HPDE6-E6E7 (cell line): ENCODE measurements at regions not wholly inside any gene's neighbourhood (a gene's known extent, or its start where the extent isn't known, plus 50 kb on each side); places are given as distances from the start of the nearest gene placed in this dataset.

ENCODE experiments used
- DNase-seq: peaks from one replicate; pipeline ENCODE4 v3.0.0; 2011; ENCODE audit warnings: missing footprints; ENCODE audit errors: extremely low spot score

DNA sequence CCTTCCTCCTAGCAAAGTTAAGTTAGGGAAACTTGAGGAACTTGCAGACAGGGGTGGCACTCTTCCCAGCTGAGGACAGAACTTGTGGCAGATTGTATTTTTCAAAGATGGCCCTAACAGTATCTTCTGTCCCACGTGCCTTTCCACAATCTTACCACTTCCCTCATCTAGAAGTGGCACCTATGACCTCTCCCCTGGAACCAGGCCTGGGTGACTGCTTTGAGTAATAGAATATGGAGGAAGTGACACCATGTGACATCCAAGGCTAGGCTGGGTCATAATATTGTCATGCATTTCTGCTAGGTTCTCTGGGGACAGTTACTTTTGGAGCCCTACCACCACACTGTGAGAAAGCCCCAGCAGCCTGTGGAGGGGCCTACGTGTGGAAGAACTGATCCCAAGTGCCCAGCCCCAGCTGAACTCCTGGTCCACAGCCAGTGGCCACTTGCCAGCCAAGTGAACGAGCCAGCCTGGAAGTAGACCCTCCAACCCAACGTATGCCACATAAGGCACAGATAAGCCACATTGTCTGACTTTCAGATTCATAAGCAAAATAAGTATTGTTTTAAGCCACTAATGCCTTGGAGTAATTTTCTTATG lies 193.7 kb downstream of the PTPN20 start:
- DNase-seq, result no peak

DNA sequence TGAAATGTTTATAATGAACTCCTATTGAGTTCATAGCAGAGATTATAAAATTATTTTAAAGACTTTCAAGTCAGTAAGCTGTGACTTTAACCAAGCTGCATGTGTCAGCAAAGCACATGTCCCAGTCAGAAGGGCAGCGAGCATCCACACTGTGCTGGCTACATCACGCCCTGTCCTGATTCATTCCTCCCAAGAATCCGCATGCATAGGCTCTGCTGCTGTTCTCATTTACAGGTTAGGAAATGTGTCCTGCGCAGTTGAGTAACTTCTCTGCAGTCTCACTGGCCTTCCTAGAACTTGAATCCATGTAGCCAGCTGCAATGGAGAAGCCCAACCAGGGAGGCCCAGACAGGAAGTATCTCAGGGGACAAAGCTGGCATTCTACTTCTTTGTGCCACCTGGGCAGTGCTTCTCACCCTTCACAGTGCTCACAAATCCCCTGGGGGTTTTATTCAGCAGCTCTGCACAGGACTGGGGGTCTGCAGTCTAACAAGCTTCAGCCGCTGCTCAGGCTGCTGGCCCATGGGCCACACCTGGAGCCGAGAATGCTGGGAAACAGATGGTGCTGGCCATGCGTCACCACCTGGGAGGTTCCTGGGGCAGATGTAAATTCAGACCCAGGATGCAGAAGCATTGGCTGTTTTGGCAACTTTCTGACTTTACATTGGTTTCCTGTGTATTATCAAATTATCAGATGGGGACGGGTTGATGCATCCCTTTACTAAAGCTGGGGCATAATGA lies 192.8 kb upstream of the GDF10 start:
- DNase-seq, result no peak

DNA sequence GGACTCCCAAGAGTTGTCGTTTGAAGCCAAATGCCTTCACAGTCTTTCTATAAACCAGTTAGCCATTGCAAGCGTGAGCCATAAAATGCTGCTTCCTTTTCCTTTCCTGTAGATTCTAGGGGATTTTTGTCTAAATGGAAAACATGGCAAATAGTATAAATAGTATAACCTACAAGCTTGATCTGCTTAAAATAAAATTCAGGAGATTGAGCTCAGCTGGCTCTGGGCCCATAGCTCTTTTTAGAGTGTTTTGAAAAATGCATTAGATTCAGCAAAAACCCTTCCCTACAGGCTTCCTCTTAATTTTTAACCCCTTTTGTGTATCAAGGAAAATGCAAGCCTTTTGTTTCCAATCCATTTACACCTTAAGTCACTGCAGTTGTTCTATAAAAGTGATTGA lies 190.1 kb upstream of the GDF10 start:
- DNase-seq, result no peak

DNA sequence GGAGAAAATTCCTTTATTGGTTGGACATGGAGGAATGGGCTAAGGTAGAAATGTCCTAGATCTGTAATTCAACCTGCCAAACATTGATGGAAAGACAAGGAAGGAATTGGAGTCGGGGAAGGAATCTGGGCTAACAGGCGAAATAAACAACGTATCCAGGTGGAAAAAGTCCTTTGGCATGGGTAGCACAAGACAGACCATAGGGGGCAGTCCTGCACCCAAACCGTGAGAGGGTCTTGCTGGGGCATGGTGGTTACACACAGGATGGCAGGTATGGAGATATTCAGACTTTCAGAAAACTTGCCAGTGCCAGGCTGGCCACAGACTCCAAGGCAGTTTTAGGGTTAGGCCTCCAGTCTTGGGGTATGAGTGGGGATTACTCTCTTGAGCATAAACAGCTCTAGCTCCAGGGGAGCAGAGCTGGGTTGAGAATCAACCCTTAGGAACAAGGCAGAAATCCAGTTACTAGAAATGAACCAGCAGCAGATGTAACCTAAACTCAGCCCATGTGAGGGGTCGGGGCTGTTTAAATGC lies 188.6 kb upstream of the GDF10 start:
- DNase-seq, result no peak

DNA sequence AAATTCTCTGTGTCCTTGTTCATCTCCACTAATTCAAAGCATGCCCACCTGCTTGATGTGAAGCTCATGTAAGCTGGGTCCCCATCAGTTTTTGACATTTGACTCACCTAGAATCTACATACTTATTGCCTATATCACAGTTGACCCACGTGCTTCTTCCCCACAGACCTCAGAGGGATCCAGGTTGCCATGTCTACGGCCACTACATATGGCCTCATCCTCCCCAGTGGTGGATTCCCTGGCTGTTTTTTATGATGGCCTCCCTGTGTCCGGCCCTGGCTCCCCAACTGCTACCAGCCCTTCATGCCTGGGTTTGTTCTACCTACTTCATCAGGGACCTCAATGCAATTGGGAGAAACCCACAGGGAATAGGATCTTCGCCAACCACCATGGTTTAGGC lies 187.4 kb upstream of the GDF10 start:
- DNase-seq, result no peak

DNA sequence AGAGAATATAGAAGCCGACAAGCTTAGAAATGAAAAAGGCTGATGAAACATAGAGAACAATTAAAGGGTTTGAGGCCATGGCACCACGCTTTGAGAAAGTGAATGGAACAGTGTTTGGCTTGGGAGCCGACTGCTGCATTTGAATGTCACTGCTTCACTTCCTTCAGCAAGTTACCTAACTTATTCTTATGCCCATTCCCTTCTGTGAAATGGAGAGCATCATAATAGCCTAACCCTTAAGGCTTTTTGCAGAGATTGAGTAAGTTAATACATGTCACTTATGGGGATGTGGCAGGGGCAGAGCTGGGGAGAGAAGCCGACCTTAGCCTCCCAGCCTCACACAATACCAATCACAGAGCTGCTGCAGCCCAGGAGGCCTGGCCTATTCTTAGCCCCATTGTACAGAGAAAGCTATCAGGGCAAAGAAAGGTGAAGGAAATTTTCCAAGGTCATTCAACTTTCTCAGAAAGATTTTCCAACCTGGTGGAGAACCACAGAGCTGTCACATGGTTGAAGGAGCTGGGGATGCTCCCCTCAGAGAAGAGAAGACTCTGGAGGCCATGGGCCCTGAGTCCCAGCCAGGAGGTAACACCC lies 186.0 kb upstream of the GDF10 start:
- no peak for DNase-seq

DNA sequence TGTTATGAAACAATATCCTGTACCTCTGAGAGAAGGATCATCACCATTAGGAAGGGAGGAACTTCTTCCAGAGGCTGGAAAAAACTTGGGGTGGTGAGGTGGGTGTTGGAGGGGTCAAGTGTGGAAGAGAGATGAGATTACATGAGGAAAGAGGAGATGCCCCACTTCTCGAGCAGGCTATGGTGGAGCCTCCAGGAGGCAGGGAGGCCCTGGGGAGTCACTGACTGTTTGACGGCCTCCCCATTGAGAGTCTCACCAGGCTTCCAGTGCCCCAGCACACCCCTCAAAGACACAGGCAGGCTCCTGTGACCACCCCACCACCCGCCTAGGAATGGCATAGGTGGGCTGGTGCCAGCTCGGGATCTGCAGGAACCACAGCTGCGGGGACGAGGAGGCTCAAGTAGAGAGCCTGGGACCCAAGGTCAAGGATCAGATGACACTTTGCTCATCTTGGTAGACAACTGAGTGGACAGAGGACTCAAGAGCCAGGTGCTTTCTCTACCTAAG lies 185.3 kb upstream of the GDF10 start:
- no peak for DNase-seq

DNA sequence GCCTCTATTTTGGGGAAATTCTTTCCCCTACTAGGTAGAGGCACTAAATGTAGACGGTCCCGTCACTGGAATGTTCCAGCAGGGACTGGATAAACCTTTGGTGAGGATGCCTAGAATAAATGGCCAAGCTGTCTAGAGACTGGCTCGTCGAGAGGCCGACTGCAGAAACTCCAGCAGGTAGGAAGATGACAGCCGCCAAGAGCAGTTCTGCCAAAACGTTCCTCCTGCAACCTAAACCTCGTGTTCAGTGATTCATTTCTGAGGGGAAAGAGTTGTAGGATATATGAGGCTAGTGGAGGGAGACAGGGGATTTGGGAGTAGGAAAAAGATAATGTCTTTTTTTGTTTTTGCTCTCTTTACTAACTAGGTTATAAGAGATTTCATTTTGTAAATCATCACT lies 184.7 kb upstream of the GDF10 start:
- DNase-seq, result no peak

DNA sequence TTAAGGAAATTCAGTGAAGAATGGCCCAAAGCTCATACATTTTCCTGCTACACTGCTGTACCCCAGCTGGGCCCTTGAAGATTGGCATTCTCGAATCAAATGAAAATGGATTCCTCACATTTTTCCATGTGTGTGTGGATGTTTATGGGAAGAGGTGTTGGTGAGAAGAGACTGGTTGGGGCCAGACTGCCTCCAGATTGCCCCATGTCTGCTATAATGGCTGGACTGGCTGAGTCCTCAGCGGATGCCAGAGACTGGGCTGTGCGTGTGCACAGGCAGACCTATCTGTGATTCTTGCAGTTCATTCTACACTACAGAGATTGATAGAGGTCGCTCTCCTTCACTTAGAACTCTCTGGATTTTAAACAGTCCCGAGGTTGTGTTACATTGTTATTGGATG lies 183.6 kb upstream of the GDF10 start:
- no peak for DNase-seq

DNA sequence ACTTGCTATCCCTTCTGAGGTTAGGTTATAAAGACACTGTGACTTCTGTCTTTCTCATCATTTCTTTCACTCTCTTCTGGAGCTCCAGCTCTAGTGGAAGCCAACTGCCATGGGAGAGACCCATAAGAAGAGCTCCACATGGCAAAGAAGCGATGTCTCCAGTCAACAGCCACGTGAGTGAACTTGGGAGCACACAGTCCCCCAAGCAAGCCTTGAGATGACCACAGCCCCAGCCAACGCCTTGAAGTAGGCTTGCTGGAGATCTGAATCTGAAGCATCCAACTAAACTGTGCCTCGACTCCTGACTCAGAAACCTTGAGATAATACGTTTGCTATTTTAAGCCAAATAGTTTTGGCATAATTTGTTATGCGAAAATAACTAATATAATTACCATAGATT lies 181.7 kb upstream of the GDF10 start:
- DNase-seq, result no peak

DNA sequence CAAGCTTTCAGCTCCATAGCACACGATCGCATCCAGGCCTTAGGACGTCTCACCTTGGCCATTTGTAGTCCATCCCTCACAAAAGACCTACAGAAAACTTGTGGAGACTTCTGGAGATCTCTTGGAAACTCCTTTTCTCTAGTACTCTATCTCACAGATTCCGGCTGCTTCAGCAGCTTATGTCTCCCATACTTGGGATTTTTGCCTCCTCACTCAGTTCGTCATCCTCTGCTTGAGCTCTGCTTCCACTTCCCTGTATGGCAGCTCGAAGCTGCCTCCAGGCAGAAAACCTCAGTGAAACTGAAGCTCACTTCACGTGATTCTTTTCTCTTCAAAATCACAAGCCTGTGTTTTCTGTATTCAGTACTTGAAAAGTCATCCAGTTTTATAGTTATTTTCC lies 178.7 kb upstream of the GDF10 start:
- DNase-seq, result no peak

DNA sequence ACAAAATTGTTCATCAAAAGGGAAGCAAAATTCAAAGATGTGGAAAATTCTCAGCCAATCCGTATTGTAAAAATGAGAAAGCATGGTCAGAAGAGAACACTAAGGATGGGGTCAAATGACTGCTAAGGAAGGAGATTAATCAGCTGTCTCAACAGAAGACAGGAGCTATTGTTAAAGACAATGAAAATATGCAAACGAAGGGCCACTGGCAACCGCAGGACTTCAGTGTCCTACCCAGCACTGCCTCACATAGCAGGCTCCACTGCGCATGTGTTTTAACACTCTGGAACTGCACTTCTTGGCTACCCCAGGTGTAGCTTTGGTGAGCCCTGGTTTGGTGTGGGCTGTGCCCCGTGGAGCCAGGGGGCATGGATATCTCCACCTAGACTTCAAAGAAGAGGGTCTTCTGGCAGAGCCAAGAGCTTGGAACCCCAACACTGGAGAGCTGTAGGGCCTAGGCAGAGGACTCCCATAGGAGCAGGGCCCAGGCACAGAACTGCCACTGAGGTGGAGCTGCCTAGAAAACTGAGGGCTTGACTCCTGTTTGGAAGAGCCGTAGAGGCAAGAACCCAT lies 176.2 kb upstream of the GDF10 start:
- no peak for DNase-seq

DNA sequence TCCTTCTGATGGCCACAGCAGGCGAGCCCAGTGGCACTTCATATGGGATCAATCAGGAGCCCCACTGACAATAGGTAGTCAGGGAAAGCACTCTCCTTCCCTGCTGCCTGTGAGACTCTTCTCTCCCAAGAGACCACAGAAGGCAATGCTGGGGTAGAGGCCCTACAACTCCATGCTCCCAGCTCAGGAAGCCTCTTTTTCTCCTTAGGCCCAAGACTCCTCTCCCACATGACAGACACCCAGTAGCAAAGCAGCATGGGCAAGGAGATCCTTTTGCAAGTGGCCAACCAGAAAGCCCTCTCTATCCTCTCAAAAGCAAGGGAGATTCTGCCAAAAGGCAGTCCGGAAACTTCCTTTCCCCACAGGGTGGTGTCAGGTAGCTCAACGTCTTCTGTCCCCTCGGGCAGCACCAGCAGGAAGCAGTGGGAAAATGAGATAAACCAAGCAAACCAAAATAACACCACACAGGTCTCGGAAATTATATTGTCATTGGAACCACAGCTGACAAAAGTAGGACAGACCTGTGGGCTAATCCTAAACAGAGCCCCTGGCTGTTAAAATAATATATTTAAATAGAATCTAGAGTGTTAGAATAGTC lies 172.7 kb upstream of the GDF10 start:
- no peak for DNase-seq

DNA sequence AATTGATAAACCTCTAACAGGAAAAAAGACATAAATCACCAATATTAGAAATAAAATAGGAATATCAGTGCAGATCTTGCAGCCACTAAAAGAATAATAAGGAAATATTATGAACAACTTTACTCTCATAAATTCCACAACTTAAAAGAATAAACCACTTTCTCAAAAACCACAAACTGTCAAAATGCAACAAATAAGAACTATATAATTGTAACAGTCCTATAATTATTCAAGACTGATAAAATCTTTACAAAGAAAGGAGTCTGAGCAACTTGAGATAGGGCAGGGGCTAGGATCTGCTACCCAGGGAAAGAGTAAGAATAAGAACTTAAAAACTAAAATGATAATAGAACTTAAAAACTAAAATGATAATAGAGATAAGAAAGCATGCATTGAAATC lies 169.5 kb upstream of the GDF10 start:
- DNase-seq, result no peak

DNA sequence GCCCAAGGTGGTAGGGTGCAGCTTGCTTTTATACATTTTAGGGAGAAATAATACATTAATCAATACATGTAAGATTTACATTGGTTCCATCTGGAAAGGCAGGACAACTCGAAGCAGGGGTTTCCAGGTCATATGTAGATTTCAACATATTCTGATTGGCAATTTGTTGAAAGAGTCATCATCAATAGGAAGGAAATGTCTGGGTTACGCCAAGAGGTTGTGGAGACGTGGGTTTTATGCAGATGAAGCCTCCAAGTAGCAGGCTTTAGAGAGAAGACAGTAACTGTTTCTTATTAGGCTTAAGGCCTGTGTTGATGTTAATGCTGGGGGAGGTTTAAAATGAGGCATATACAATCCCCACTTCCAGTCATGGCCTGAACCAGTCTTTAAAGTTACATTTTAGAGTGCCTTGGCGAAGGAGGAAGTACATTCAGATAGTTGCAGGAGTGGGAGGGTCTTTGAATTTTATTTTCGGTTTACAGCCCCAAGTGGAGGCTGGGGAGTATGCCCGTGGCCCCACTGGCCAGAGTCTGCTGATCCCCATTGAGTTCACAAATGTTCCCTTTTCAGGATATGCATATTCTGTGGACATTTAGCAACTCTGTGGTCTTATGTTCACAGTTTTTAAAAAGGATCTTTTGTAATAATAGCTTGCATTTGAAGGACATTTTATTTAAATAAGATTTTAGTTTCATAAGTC lies 166.0 kb upstream of the GDF10 start:
- no peak for DNase-seq

DNA sequence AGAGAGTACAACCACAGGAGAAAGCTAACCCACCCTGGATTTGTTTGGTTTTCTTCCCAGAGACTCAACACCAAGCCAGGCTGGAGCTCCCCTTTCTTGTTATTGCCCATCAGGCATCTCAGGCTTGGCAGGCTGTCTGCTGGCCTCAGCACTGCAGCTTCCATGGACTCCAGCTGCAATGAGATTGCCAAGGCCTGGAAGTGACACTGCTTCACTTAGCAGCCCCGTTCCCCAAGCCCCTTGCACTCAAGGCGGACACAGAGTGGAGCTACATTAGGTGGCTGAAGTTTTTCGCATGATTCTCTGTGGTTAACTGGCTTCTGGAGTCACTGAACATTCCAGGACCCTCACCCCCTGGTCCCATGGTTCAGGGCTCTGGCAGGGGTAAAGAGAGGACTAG lies 163.1 kb upstream of the GDF10 start:
- DNase-seq, result no peak

DNA sequence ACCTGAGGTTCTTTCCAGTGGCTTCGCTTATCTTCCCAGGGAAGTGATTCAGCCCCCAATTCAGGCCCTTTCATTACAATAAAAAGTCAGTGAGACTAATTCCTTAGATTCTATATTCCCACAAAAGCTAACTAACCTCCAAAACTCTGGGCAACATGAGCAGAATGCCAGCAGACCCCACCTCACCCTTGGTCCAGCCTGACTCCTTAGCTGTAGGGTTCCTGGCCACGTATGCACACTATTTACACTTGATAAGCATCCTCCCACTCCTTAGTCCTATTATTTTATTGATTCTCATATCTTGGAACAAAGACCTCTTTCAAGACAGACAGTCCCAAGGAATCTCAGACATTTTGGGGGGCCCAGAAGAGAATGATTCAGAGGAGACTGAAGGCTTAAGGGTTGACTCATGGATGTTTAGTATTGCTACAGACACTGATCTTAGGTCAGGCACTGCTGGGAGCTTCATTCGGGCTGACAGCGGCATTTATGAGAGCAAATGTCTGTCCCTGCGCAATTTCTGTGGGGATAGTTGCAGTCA lies 162.6 kb upstream of the GDF10 start:
- no peak for DNase-seq

DNA sequence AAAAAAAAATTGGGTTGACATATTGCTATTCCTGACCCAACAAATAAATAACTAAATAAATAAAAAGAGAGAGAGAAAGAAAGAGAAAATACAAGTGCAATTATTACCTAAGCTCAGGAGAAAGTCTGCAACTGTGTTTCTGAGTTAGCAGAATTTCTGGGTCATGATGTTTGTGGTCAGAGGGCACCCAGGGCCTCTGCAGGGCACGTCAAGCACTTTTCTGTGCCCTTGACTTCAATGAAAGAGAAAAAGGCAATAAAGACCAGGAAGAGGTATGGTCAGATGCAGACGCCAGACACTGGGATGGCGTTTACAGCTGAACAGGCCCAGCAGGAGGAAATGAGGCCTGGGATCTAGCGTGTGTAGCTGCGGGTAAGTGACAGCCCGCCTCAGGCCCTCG lies 160.9 kb upstream of the GDF10 start:
- no peak for DNase-seq

DNA sequence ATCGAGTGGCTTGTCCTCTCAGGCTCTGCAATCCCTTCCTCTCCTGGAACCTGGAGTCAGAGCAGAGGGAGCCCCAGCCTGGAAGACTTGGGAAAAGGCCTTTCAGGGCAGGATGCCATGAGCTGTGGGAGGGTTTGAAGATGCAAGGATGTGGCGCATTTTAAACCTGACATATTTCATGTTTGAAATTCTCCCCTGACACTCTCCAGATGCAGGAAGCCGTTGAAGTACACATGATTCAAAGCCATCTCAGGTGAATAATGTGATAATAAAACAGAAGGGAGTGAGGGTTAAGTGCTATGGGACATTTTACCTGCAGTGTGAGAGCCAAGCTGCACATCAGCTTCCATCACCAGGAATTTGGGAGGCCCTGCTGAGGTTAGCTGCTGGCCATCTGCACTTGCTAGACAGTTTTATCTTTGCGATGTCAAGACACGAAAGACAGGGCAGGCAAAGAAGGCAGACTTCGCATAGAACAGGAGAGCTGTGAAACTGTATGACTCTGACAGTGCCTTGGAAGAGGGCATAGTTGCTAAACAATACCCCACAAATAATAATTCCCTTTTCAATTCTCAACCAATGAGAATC lies 159.1 kb upstream of the GDF10 start:
- DNase-seq, result no peak

DNA sequence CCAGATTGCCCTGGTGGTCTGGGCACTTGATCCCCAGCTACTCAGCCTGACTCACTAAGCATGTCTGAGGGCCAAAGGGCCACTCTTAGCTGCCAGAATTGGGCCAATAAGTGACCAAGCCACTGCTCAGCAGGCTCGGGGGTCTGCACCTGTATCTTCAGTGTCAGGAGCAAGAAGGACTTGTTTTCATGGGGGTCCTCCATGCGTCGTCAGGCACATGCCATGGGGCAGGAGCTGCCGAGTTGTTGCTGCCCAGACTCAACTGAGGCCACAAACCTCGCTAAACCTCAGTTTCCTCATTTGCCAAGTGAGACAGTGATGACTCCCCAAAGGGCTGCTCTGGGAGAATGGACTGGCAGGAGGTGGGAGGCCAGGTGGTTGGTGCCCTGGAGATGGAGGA lies 158.6 kb upstream of the GDF10 start:
- no peak for DNase-seq

DNA sequence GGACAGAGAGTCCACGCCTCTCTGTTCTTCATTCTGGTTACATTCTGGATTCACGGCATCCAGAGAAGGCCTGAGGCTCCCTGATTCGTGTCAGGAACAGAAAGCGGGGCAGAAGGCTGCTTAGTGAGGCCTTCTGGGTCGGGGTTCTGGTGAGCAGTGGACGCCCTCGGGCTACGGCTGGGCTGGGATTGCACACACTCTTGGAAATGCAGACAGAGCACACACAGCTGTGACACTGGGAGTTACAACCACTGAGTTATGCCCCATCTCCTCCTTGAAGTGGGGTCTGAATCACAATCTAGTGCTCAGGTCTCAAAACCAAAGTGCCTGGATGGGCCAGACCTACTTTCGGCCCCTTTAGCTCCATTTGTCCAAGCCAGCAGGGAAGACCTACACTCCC lies 156.9 kb upstream of the GDF10 start:
- DNase-seq, result no peak
